GM18507 (cell line): ENCODE measurements at regions not wholly inside any gene's neighbourhood (a gene's known extent, or its start where the extent isn't known, plus 50 kb on each side); places are given as distances from the start of the nearest gene placed in this dataset.
"Not testable (repeated sequence)": the region's sequence is repeated elsewhere in the genome, so short reads cannot be mapped to it uniquely, and the experiment has no call there.

ENCODE experiments used
- DNase-seq: peaks from one replicate; pipeline ENCODE4 v3.0.0; 2011; ENCODE audit warnings: low read depth; ENCODE audit not compliant: insufficient read length; ENCODE audit errors: extremely low spot score
- FAIRE-seq: peaks from 2 replicates; lab custom pipeline; 2011; peaks lifted over from hg19 to GRCh38; lab: Jason Lieb, UNC

GRCh38 chr22:49678842-49679170 lies 148.9 kb downstream of the BRD1 start:
- FAIRE-seq (no peak), DNase-seq (no peak)

GRCh38 chr22:49678137-49678841 lies 149.4 kb downstream of the BRD1 start:
- no peak for DNase-seq
- FAIRE-seq, result no peak

- FAIRE-seq (no peak), DNase-seq (no peak)
These were observed 150.2 kb downstream of the BRD1 start for GRCh38 chr22:49677495-49677889.

GRCh38 chr22:49676783-49677494 lies 150.7 kb downstream of the BRD1 start:
- no peak for FAIRE-seq

GRCh38 chr22:49676230-49676629 lies 151.4 kb downstream of the BRD1 start:
- FAIRE-seq (no peak), DNase-seq (no peak)

More at GRCh38 chr22:49676783-49677494, 150.7 kb downstream of the BRD1 start:
- no peak for DNase-seq

GRCh38 chr22:49674479-49675050 lies 153.1 kb downstream of the BRD1 start:
- DNase-seq (no peak), FAIRE-seq (no peak)

- DNase-seq (no peak), FAIRE-seq (no peak)
These were observed 154.6 kb downstream of the BRD1 start for GRCh38 chr22:49673048-49673447.

- FAIRE-seq, result no peak
- no peak for DNase-seq
These were observed 155.6 kb downstream of the BRD1 start for GRCh38 chr22:49672014-49672516.

GRCh38 chr22:49671331-49672013 lies 156.2 kb downstream of the BRD1 start:
- DNase-seq (no peak), FAIRE-seq (no peak)

- no peak for DNase-seq
- FAIRE-seq, result no peak
These were observed 157.0 kb downstream of the BRD1 start for GRCh38 chr22:49670456-49671330.

- FAIRE-seq, DNase-seq: not testable (repeated sequence)
These were observed 157.7 kb downstream of the BRD1 start for GRCh38 chr22:49669969-49670455.

- not testable (repeated sequence) for DNase-seq, FAIRE-seq
These were observed 158.2 kb downstream of the BRD1 start for GRCh38 chr22:49669427-49669968.

GRCh38 chr22:49668402-49668801 lies 159.3 kb downstream of the BRD1 start:
- no peak for FAIRE-seq
- DNase-seq, result no peak

GRCh38 chr22:49667236-49667635 lies 160.4 kb downstream of the BRD1 start:
- no peak for DNase-seq
- no peak for FAIRE-seq

GRCh38 chr22:49666146-49666809 lies 161.4 kb downstream of the BRD1 start:
- DNase-seq (no peak), FAIRE-seq (no peak)

- DNase-seq, result no peak
- no peak for FAIRE-seq
These were observed 162.8 kb downstream of the BRD1 start for GRCh38 chr22:49664891-49665290.

GRCh38 chr22:49664371-49664881 lies 163.2 kb downstream of the BRD1 start:
- FAIRE-seq (no peak), DNase-seq (no peak)

- FAIRE-seq (no peak), DNase-seq (no peak)
These were observed 163.8 kb downstream of the BRD1 start for GRCh38 chr22:49663823-49664222.
